H9 (cell line): ENCODE measurements at regions not wholly inside any gene's neighbourhood (a gene's known extent, or its start where the extent isn't known, plus 50 kb on each side); places are given as distances from the start of the nearest gene placed in this dataset.

Experiments
- DNase-seq: peaks from one replicate; pipeline ENCODE4 v3.0.0-alpha.2; 2017
- H2AFZ ChIP-seq: one replicate; pipeline ENCODE4 v1.6.1; 2013; ENCODE audit warnings: mild to moderate bottlenecking, low read length, control low read depth, moderate library complexity
- H2AK5ac ChIP-seq: 2 replicates; pipeline ENCODE4 v1.6.1; 2013; ENCODE audit warnings: low read length, control low read depth, mixed read lengths; ENCODE audit not compliant: insufficient read length
- H2BK120ac ChIP-seq: one replicate; pipeline ENCODE4 v1.6.1; 2013; ENCODE audit warnings: low read depth, mild to moderate bottlenecking, low read length, control low read depth, inconsistent platforms; ENCODE audit not compliant: poor library complexity, severe bottlenecking
- H2BK12ac ChIP-seq: 2 replicates; pipeline ENCODE4 v1.6.1; 2013; ENCODE audit warnings: low read length, control low read depth, mixed read lengths, low read depth; ENCODE audit not compliant: insufficient read length
- H2BK15ac ChIP-seq: 2 replicates; pipeline ENCODE4 v1.6.1; 2013; ENCODE audit warnings: low read depth, low read length, control low read depth
- H2BK20ac ChIP-seq: one replicate; pipeline ENCODE4 v1.6.1; 2013; ENCODE audit warnings: low read depth, mild to moderate bottlenecking, low read length, control low read depth, inconsistent platforms; ENCODE audit not compliant: poor library complexity, severe bottlenecking
- H2BK5ac ChIP-seq: 2 replicates; pipeline ENCODE4 v1.6.1; 2013; ENCODE audit warnings: low read length, control low read depth, mixed read lengths; ENCODE audit not compliant: insufficient read length
- H3K14ac ChIP-seq: 2 replicates; pipeline ENCODE4 v1.6.1; 2013; ENCODE audit warnings: low read length, control low read depth; ENCODE audit not compliant: insufficient read depth
- H3K18ac ChIP-seq: 2 replicates; pipeline ENCODE4 v1.6.1; 2013; ENCODE audit warnings: low read depth, mild to moderate bottlenecking, mixed read lengths, low read length, control low read depth; ENCODE audit not compliant: insufficient read length
- H3K23ac ChIP-seq: 2 replicates; pipeline ENCODE4 v1.6.1; 2013; ENCODE audit warnings: low read length, control low read depth, mixed read lengths, low read depth; ENCODE audit not compliant: insufficient read length
- H3K23me2 ChIP-seq: 2 replicates; pipeline ENCODE4 v1.6.1; 2013; ENCODE audit warnings: low read depth, mild to moderate bottlenecking, mixed read lengths, low read length, control low read depth; ENCODE audit not compliant: insufficient read length, poor library complexity, severe bottlenecking
- H3K27ac ChIP-seq: 2 replicates; pipeline ENCODE4 v1.5.1; 2013; ENCODE audit warnings: low read length, control low read depth, mixed read lengths, low read depth; ENCODE audit not compliant: insufficient read length
- H3K27me3 ChIP-seq: 2 replicates; pipeline ENCODE4 v1.6.1; 2013; ENCODE audit warnings: low read length, control low read depth, inconsistent platforms; ENCODE audit not compliant: insufficient read depth
- H3K4ac ChIP-seq: 2 replicates; pipeline ENCODE4 v1.6.1; 2013; ENCODE audit warnings: low read depth, mild to moderate bottlenecking, control low read depth, inconsistent platforms, low read length, moderate library complexity
- H3K4me1 ChIP-seq: 2 replicates; pipeline ENCODE4 v1.6.1; 2013; ENCODE audit warnings: low read length, control low read depth, inconsistent platforms; ENCODE audit not compliant: insufficient read depth
- H3K4me2 ChIP-seq: 2 replicates; pipeline ENCODE4 v1.6.1; 2013; ENCODE audit warnings: low read length, control low read depth, mixed read lengths; ENCODE audit not compliant: insufficient read length, insufficient read depth
- H3K56ac ChIP-seq: 2 replicates; pipeline ENCODE4 v1.6.1; 2013; ENCODE audit warnings: low read depth, mild to moderate bottlenecking, mixed read lengths, low read length, control low read depth; ENCODE audit not compliant: insufficient read length
- H3K79me1 ChIP-seq: 2 replicates; pipeline ENCODE4 v1.6.1; 2013; ENCODE audit warnings: low read depth, mild to moderate bottlenecking, moderate library complexity, low read length, control low read depth, inconsistent platforms; ENCODE audit not compliant: insufficient read depth, poor library complexity, severe bottlenecking
- H3K79me2 ChIP-seq: 2 replicates; pipeline ENCODE4 v1.6.1; 2013; ENCODE audit warnings: low read length, control low read depth, inconsistent platforms; ENCODE audit not compliant: insufficient read depth
- H3K9ac ChIP-seq: 2 replicates; pipeline ENCODE4 v1.6.1; 2013; ENCODE audit warnings: low read length, control low read depth, mixed read lengths; ENCODE audit not compliant: insufficient read length; ENCODE audit errors: extremely low read depth
- H3K9me3 ChIP-seq: one replicate; pipeline ENCODE4 v1.6.1; 2013; ENCODE audit warnings: low read depth, low read length, inconsistent platforms; ENCODE audit not compliant: control insufficient read depth
- H3T11ph ChIP-seq: one replicate; pipeline ENCODE4 v1.6.1; 2013; ENCODE audit warnings: mild to moderate bottlenecking, low read length, control low read depth, inconsistent platforms
- H4K20me1 ChIP-seq: one replicate; pipeline ENCODE4 v1.6.1; 2013; ENCODE audit not compliant: control insufficient read depth, insufficient read length, insufficient read depth
- H4K5ac ChIP-seq: 2 replicates; pipeline ENCODE4 v1.6.1; 2013; ENCODE audit warnings: low read depth, mild to moderate bottlenecking, mixed read lengths, low read length, control low read depth; ENCODE audit not compliant: insufficient read length
- H4K8ac ChIP-seq: replicated peaks from 2 replicates; pipeline ENCODE4 v1.6.1; 2013; ENCODE audit warnings: low read length, control low read depth, mixed read lengths, low read depth; ENCODE audit not compliant: insufficient read length
- H4K91ac ChIP-seq: 2 replicates; pipeline ENCODE4 v1.6.1; 2013; ENCODE audit warnings: low read depth, mild to moderate bottlenecking, moderate library complexity, mixed read lengths, low read length, control low read depth; ENCODE audit not compliant: insufficient read length
- H3K27ac Mint-ChIP-seq, 3 experiments: 2 replicates in 2 of 3; 3 replicates in 1 of 3; pipeline ENCODE4 v1.8.0; 2020 to 2021; ENCODE audit warnings: mixed read lengths in 3 of 3, mild to moderate bottlenecking in 1 of 3, moderate library complexity in 1 of 3
- H3K27me3 Mint-ChIP-seq: 2 replicates; pipeline ENCODE4 v1.8.0; 2021; ENCODE audit warnings: low read depth, mild to moderate bottlenecking, moderate library complexity, mixed read lengths
- H3K36me3 Mint-ChIP-seq, 3 experiments: 2 replicates in 2 of 3; 3 replicates in 1 of 3; pipeline ENCODE4 v1.8.0; 2020 to 2021; ENCODE audit warnings: low read depth in 3 of 3, mixed read lengths in 3 of 3; ENCODE audit not compliant: insufficient read depth in 1 of 3
- H3K4me1 Mint-ChIP-seq, 2 experiments: 2 replicates each; pipeline ENCODE4 v1.8.0; 2020; ENCODE audit warnings: mixed read lengths in 2 of 2
- H3K4me3 Mint-ChIP-seq, 2 experiments: 2 replicates in 1 of 2; 3 replicates in 1 of 2; pipeline ENCODE4 v1.8.0; 2020 to 2021; ENCODE audit warnings: mild to moderate bottlenecking in 2 of 2, mixed read lengths in 2 of 2, moderate library complexity in 1 of 2
- H3K9me3 Mint-ChIP-seq, 2 experiments: 2 replicates in 1 of 2; 3 replicates in 1 of 2; pipeline ENCODE4 v1.8.0; 2020; ENCODE audit warnings: mild to moderate bottlenecking in 2 of 2, mixed read lengths in 2 of 2, moderate library complexity in 1 of 2
- WGBS: extraction: QIAGEN DNeasy Blood & Tissue Kit; methylation state at CpG from one replicate; pipeline ENCODE4 v1.1.7; 2013; ENCODE audit warnings: missing lambda C conversion rate, low lambda C conversion rate, mixed read lengths; ENCODE audit not compliant: insufficient read length; ENCODE audit errors: extremely low coverage; 5-methylcytosine and 5-hydroxymethylcytosine counted together
- TF ChIP-seq, protein P1 (sequence below): fragments of 200-600 bp; sonication (generic); conservative IDR thresholded peaks from 3 replicates; pipeline ENCODE4 v1.8.0; 2021; ENCODE audit warnings: antibody characterized with exemption, mild to moderate bottlenecking

DNA sequence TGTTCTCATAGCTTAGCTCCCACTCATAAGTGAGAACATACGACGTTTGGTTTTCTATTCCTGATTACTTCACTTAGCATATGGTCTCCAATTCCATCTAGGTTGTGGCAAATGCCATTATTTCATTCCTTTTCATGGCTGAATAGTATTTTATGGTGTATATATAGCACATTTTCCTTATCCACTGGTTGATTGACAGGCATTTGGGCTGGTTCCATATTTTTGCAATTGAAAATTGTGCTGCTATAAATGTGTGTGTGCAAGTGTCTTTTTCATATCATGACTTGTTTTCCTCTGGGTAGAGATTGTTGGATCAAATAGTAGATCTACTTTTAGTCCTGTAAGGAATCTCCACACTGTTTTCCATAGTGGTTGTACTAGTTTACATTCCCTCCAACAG is 133.0 kb upstream of the TAB2 start:
- Histone ChIP-seq H3K4me2 (no peak overlapping the region), H4K5ac (no peak overlapping the region), H3K27ac (no peak overlapping the region), H2AFZ (no peak overlapping the region), H2BK120ac (no peak overlapping the region), H3K4ac (no peak overlapping the region), H3K18ac (no peak overlapping the region), H3K9ac (no peak overlapping the region), H3K23ac (no peak overlapping the region), H2BK15ac (no peak overlapping the region), H2BK12ac (no peak overlapping the region), H3K79me2 (no peaks in the 10 kb centered on the region), H4K91ac (no peak overlapping the region), H4K20me1 (no peaks in the 10 kb centered on the region), H3K79me1 (no peaks in the 10 kb centered on the region), H2BK5ac (no peak overlapping the region), H3K4me1 (no peaks in the 10 kb centered on the region), H3T11ph (no peak overlapping the region), H2AK5ac (no peak overlapping the region), H4K8ac (no peak overlapping the region), H2BK20ac (no peak overlapping the region), H3K9me3 (no peaks in the 10 kb centered on the region), H3K27me3 (no peaks in the 10 kb centered on the region), H3K23me2 (no peaks in the 10 kb centered on the region), H3K56ac (no peak overlapping the region), H3K14ac (no peak overlapping the region)
- no peaks in the 10 kb centered on the region for H3K4me1 Mint-ChIP-seq
- H3K36me3 Mint-ChIP-seq, result peaks cover 0 to 7% (median 2%) of the 10 kb centered on the region in 3 experiments; a peak in 2 of 7 replicates
- WGBS, result no CpG with 5 or more reads among the region's 2 CpGs
- H3K27me3 Mint-ChIP-seq, result no peaks in the 10 kb centered on the region
- peaks cover 10 to 16% of the 10 kb centered on the region in 2 experiments; a peak in 4 of 5 replicates for H3K9me3 Mint-ChIP-seq
- TF ChIP-seq, protein P1, sequence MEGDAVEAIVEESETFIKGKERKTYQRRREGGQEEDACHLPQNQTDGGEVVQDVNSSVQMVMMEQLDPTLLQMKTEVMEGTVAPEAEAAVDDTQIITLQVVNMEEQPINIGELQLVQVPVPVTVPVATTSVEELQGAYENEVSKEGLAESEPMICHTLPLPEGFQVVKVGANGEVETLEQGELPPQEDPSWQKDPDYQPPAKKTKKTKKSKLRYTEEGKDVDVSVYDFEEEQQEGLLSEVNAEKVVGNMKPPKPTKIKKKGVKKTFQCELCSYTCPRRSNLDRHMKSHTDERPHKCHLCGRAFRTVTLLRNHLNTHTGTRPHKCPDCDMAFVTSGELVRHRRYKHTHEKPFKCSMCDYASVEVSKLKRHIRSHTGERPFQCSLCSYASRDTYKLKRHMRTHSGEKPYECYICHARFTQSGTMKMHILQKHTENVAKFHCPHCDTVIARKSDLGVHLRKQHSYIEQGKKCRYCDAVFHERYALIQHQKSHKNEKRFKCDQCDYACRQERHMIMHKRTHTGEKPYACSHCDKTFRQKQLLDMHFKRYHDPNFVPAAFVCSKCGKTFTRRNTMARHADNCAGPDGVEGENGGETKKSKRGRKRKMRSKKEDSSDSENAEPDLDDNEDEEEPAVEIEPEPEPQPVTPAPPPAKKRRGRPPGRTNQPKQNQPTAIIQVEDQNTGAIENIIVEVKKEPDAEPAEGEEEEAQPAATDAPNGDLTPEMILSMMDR, result no peak
- no peak overlapping the region for H3K27ac Mint-ChIP-seq
- H3K4me3 Mint-ChIP-seq, result no peak overlapping the region
- no peak for DNase-seq
